AG09309 (cell line): ENCODE measurements at regions not wholly inside any gene's neighbourhood (a gene's known extent, or its start where the extent isn't known, plus 50 kb on each side); places are given as distances from the start of the nearest gene placed in this dataset.

Experiments
- DNase-seq: peaks from one replicate; pipeline ENCODE4 v3.0.0-alpha.2; 2010; ENCODE audit warnings: low read depth
- H3K4me3 ChIP-seq: 2 replicates; pipeline ENCODE4 v1.5.1; 2011; ENCODE audit warnings: mild to moderate bottlenecking, low read depth, low read length, moderate library complexity; ENCODE audit not compliant: control insufficient read depth
- CTCF ChIP-seq: IDR thresholded peaks from 2 replicates; pipeline ENCODE4 v1.5.1; 2011; ENCODE audit warnings: mild to moderate bottlenecking, low read depth, low read length, inconsistent platforms; ENCODE audit not compliant: insufficient read depth, control insufficient read depth; ENCODE audit errors: missing control alignments

DNA sequence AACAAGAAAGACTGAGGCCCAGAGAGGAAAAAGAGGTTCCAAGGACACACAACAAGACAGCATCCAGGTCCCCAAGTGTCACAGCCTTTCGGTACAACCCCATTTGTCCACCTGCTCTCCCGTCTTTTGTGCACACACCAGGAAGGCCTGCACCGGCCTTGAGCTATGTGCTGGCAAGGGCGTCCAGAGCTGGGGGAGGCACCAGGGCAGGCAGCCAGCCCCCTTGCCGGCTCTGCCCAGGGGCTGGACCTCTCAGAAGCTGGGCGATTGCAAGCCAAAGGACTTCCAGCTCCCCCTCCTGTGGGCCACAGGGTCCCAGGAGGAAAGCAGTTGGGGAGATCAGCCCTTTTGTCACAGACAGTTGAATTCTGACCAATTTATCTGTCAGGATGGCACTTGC, 210.5 kb downstream of the MN1 start:
- no peak for DNase-seq
- no peak overlapping the region for H3K4me3 ChIP-seq
- TF ChIP-seq CTCF, result no peak

DNA sequence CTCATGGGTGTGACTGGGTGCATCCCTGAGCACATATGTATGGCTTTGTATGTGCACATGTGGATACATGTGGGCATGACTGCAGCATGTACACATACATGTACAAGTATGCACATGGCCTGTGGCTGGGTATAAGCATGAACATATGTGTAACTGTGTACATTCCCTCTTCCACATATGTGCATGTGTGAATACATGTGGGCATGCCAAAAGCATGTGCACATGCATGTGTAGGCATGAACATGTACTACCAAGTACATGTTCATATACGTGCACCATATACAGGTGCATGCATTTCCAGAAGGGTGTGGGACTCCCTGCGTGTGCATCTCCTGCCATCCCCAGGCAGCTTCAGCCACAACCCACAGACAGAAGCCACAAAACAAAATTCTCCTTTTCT, 208.2 kb downstream of the MN1 start:
- DNase-seq, result no peak
- no peak for TF ChIP-seq CTCF

DNA sequence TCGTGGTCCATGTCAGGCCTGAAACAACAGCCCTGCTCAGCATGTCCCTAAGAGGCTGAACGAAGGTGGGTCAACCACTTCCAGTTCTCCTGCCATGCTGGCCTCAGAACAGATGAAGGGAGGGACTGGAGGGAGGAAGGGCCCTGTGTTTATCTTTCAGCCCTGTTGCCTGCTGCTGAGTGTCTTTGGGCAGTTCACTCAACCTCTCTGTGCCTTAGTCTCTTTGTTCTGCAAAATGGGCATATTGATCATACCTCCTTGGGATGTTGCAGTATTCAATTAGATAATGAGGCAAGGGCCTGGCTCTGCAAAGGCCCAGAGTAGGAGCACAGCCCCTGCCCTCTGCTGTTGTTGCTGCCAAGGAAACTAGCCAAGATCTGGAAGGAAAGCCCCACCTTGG, 207.5 kb downstream of the MN1 start:
- no peak for DNase-seq
- TF ChIP-seq CTCF, result no peak
- no peak overlapping the region for H3K4me3 ChIP-seq

More for the DNA sequence above, 208.2 kb downstream of the MN1 start:
- no peak overlapping the region for H3K4me3 ChIP-seq

DNA sequence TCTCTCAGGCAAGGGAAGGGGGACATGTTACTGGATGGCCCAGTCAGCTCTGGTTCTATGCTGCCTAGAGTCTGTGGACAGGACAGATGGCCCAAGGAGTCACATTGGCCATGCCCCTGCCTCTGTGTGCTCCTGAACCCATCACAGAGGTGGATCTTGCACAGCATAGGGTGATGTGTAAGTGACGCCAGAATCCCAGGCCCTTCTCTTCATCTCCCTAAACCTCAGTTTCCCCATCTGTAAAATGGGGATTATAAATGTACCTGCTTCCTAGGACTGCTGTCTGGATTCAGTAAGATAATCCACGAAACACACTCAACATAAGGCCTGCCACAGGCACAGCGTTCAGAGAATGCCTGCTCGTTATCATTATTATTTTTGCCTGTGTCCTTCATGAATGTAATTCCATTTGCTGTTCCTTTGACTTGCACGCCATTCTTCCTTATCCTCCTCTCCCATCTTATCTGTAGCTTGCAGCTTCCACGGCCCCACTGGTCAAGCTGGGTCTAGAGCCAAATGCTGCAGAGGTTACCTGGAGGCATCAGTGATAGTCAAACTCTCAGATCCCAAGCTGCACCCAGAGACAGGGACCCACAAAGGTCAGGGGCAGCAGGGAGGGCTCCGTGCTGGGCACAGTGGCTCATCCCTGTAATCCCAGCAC, 207.0 kb downstream of the MN1 start:
- no peak for TF ChIP-seq CTCF
- H3K4me3 ChIP-seq, result no peak overlapping the region
- DNase-seq, result no peak

- H3K4me3 ChIP-seq, result no peak overlapping the region
- DNase-seq, result no peak
- no peak for TF ChIP-seq CTCF
Observed at GRCh38 chr22:27596133-27596870, 205.3 kb downstream of the MN1 start.

DNA sequence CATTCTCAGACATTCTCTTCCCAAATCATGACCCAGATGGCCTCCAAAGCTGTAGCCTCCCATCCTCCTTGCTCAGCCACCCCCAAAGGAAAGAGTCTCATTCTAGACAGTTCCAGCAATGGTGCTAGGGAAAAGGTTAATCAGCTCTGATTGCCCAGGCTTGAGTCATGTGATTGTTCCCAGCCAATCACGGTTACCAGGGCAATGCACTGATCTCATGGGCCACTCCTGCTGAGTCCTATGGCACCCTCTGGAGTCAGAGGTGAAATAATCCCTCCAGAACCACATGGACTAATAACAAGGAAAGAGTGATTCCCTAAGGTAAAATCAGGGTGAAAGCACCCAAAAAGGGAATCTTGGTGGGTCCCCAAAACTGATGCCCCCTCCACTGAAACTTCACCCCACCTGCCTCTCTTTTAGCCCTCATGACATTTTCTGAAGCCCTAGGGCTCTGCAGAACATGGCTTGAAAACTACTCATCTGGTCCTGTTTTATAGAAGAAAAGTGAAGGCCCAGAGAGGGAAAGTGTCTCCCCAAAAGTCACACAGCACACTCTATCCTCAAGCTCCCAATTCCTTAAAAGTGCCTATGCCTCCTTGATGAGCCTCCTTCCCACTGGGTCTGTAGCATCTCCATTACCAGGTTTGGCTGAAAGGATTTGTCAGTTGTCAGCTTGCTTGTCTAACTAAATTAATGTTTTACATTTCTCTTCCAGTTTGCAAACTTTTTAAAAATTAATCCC, 203.7 kb downstream of the MN1 start:
- DNase-seq, result no peak
- peak; percentile 1 for TF ChIP-seq CTCF
- H3K4me3 ChIP-seq, result no peak overlapping the region
